C4-2B (cell line): ENCODE measurements at regions not wholly inside any gene's neighbourhood (a gene's known extent, or its start where the extent isn't known, plus 50 kb on each side); places are given as distances from the start of the nearest gene placed in this dataset.

Experiments
- CTCF ChIP-seq: fragments of 450-650 bp; conservative IDR thresholded peaks from 2 replicates; pipeline ENCODE4 v1.5.1; 2017; ENCODE audit warnings: mild to moderate bottlenecking
- ZFX ChIP-seq: fragments of 450-650 bp; IDR thresholded peaks from 2 replicates; pipeline ENCODE4 v1.6.1; 2017

- TF ChIP-seq CTCF (no peak), ZFX (no peak)
Observed at GRCh38 chr12:90489141-90489540, 465.8 kb downstream of the CCER1 start.
